CD4-positive, alpha-beta T cell treated with Interleukin-4 for 4 hours (primary cell): ENCODE measurements at regions not wholly inside any gene's neighbourhood (a gene's known extent, or its start where the extent isn't known, plus 50 kb on each side); places are given as distances from the start of the nearest gene placed in this dataset.
"Not testable (repeated sequence)": the region's sequence is repeated elsewhere in the genome, so short reads cannot be mapped to it uniquely, and the experiment has no call there.

Experiments used
- DNase-seq: peaks from one replicate; pipeline ENCODE4 v3.0.0-alpha.2; 2020

- no peak for DNase-seq
Observed at GRCh38 chr7:33792547-33793105, 112.7 kb upstream of the BMPER start.

GRCh38 chr7:33793616-33794015 lies 111.7 kb upstream of the BMPER start:
- no peak for DNase-seq

GRCh38 chr7:33794419-33794818 lies 110.9 kb upstream of the BMPER start:
- no peak for DNase-seq

GRCh38 chr7:33794959-33795358 lies 110.4 kb upstream of the BMPER start:
- DNase-seq = no peak

GRCh38 chr7:33796538-33796937 lies 108.8 kb upstream of the BMPER start:
- no peak for DNase-seq

GRCh38 chr7:33797512-33797911 lies 107.8 kb upstream of the BMPER start:
- DNase-seq = not testable (repeated sequence)

- DNase-seq = no peak
Observed at GRCh38 chr7:33798686-33799325, 106.5 kb upstream of the BMPER start.

GRCh38 chr7:33799766-33800165 lies 105.6 kb upstream of the BMPER start:
- DNase-seq = no peak

GRCh38 chr7:33802600-33802999 lies 102.7 kb upstream of the BMPER start:
- DNase-seq = no peak

GRCh38 chr7:33804140-33804660 lies 101.1 kb upstream of the BMPER start:
- DNase-seq = no peak

- DNase-seq = no peak
Observed at GRCh38 chr7:33805630-33806233, 99.6 kb upstream of the BMPER start.

GRCh38 chr7:33806298-33807154 lies 98.8 kb upstream of the BMPER start:
- no peak for DNase-seq

GRCh38 chr7:33807155-33807530 lies 98.2 kb upstream of the BMPER start:
- no peak for DNase-seq

- no peak for DNase-seq
Observed at GRCh38 chr7:33807779-33808482, 97.4 kb upstream of the BMPER start.

GRCh38 chr7:33809228-33809627 lies 96.1 kb upstream of the BMPER start:
- no peak for DNase-seq

- no peak for DNase-seq
Observed at GRCh38 chr7:33810356-33810755, 95.0 kb upstream of the BMPER start.

GRCh38 chr7:33813331-33813730 lies 92.0 kb upstream of the BMPER start:
- DNase-seq = no peak

- DNase-seq = no peak
Observed at GRCh38 chr7:33814400-33814799, 90.9 kb upstream of the BMPER start.

- no peak for DNase-seq
Observed at GRCh38 chr7:33814936-33815335, 90.4 kb upstream of the BMPER start.

- no peak for DNase-seq
Observed at GRCh38 chr7:33815336-33815735, 90.0 kb upstream of the BMPER start.

GRCh38 chr7:33816106-33816505 lies 89.2 kb upstream of the BMPER start:
- no peak for DNase-seq

GRCh38 chr7:33819658-33820057 lies 85.7 kb upstream of the BMPER start:
- no peak for DNase-seq

- no peak for DNase-seq
Observed at GRCh38 chr7:33820206-33820605, 85.1 kb upstream of the BMPER start.
